GM21526 (cell line): ENCODE measurements at regions not wholly inside any gene's neighbourhood (a gene's known extent, or its start where the extent isn't known, plus 50 kb on each side); places are given as distances from the start of the nearest gene placed in this dataset.
"Not testable (repeated sequence)": the region's sequence is repeated elsewhere in the genome, so short reads cannot be mapped to it uniquely, and the experiment has no call there.

Experiments used
- ATAC-seq: cut with Tn5 transposase; IDR thresholded peaks from one replicate; pipeline ENCODE4 v1.9.1; 2021; ENCODE audit warnings: moderate library complexity; ENCODE audit not compliant: unreplicated experiment, low FRiP score

DNA sequence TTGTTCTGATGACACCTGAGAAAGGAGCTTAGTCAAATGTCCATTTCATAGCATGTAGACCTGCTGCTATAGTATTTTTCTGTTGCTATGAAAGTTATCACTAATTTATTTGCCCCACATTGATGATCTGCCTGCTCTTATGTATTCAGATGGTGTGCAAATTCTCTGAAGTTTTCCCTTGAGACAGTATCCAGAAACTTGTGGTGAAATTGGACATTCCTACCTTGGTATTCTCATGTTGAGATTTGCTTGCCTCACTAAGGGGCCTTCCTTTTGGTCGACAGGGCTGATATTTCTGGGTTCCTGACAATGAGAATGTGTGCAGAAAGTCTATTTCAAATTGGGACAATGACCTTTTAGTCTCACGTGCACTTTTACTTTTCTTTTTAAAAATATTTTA is 253.2 kb upstream of the FZD8 start:
- no peak for ATAC-seq

DNA sequence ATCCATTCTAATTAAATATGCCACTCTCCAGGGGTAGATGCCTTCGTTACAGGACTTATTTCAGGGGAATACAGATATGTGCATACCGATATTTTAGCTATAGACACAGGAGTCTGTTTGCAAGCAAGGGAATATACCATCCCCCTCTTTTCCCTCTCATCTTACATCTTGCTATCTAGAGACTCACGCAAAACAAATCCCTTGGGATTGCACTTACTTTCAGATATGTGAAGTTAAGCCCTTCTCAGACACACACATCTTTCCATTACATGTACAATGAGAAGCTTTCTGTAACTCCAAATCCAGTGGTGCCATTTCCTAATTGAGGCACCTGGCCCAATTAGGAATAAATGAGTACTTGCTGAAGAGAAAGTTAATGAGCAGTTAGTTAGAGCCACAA is 250.4 kb upstream of the FZD8 start:
- ATAC-seq: no peak

DNA sequence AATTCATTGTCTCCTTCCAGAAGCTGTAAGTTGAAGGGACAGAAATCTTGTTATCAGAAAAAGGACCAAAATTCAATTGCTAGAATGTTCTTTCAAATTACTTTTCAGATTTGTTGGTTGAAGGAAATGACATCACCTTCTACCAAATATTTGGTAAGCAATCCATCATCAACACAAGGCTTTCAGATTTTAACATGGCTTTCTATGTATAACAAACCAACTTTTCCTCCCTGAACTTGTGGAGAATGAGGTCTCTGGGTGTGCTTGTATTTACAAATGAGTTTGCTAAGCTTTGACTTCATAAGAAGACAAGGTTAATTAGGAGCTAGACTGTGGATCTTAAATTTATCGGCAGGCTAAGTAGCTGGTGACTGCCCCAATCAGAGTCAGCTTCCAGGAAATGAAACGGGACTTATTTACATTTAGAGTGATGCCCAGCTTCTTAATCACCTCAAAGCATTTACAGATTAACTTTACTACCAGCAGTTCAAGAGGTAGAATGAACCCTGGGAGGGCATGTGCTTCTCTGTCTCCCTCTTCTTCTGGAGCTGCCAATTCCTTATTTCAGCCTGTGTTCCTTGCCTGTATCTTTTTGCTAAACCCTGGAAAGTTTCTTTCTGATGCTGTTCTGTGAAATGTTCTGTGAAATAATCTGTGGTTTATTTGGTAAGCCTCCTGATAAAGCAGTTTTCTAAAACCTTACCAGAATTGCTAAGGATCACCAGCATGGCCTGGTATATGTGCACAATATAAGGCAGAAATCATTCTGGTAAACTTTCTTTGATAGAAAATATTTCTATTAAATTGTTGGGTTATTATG is 248.8 kb upstream of the FZD8 start:
- no peak for ATAC-seq

DNA sequence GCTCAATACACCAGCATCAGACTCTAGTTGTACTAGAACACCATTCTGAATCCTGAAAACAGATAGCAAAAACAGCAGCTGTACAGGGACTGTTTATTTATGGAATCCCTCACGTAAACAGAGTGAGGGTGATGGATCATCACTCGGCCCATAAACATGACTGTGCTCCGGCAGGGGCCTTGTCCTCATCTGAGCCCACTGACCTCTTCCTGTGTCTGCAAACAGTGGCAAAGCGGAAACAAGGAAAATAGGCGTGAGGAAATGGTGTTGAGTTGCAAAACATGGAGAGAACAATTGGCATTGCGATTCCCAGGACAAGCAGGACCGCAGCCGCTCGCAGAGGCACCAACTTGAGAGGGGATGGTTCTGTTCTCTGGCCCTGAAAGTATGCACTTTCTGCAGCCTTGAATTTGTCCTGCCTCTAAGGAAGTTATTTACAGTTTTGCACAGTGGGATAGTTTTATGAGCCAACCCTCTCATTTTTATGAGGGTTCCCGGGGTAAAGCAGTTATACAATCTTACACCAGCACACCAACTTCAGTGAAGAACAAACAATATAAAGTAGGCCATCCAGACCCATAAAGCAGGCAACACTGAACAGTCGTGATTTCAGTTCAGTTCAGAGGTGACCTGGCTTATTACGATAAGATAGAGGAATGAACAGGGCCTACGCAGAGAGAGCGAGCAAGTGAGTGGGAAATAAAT is 248.0 kb upstream of the FZD8 start:
- no peak for ATAC-seq

DNA sequence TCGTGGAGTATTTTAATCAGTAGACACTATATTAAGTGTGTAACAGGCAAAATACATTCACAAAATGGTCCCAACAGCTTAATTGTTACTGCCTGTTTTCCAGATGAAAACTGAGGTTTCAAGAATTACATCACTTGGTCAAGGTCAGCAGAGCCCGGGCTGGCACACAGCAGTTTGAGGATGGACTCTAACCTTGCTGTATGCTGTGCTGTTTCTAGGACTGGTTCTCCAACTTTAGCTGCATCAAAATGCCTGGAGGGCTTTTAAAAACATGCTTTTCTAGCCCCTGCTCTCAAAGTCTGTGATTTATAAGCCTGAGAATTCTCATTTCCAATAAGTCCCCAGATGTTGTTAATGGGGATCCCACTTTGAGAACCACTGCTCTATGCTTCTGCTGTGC is 247.1 kb upstream of the FZD8 start:
- no peak for ATAC-seq

DNA sequence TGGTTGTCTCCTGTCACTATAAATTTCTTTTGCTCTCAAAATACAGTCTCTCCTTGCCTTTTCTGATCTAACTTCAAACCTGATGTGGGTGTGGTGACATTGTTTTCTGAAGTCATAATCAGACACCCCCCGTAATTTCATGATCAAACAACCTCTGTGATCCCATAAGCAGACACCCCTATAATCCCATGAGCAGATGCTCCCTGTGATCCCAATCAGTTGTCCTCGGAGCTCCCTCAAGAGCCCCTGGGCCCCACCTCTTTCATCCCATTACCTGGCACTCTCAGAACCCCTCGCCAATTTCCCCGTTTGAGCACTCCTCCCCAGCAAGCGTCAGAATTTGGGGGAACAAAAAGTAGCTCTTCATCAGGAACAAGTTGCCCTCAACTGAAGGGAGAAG is 246.3 kb upstream of the FZD8 start:
- no peak for ATAC-seq

DNA sequence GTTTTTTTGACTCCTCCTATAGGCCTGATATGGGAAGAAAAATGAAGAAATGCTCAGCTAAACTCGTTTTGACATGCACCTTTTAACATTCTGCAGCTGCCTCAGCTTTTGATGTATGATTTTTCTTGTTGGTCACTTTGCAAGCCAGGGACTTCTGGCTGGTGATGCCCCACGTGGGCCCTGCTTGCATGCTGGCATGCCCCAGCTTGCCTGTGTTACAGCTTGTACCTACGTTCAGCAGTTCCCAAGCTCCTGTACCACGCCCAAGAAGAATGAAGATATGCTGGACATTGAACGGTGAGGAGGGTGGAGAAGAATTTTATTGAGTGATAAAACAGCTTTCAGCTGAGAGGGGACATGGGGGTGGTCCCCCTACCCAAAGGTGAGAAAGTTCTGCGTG is 245.6 kb upstream of the FZD8 start:
- no peak for ATAC-seq

DNA sequence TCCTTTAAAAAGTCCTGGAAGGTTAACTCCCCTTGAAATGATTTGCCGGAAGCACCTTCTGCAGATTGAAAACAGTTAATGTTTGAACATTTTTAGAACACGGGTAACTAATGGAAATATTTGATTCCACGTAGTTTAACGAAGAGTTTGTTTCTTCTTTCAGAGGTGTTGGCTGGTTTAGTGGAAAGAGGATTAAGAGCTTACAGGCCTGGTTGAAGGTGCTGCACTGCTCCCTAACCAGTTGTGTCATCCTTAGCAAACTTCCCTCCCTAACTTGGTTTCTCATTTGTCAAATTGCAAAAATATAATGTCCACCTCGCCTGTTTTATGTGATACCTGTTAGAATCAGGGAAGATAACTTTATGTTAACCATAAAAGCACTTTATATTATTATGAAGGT is 243.0 kb upstream of the FZD8 start:
- ATAC-seq: no peak

DNA sequence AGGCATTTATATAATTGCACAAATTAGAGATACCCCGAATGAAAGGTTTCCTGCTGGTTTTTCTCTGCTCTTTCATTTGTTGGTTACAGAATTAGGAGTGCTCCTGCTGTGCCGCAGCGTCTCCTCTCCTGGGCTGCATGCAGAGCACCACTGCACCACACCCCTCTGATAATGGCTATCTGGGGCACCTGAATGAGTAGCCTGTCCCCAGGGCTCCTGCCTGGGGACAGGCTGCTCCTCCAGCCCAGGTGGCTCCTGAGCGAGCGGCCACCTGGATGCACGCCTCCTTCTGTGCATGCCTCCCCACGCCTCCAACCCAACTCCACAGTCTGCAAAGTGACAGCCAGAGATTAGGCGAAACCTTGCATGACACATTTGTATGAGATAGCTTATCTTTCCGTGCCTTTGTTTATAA is 242.6 kb upstream of the FZD8 start:
- ATAC-seq: no peak

DNA sequence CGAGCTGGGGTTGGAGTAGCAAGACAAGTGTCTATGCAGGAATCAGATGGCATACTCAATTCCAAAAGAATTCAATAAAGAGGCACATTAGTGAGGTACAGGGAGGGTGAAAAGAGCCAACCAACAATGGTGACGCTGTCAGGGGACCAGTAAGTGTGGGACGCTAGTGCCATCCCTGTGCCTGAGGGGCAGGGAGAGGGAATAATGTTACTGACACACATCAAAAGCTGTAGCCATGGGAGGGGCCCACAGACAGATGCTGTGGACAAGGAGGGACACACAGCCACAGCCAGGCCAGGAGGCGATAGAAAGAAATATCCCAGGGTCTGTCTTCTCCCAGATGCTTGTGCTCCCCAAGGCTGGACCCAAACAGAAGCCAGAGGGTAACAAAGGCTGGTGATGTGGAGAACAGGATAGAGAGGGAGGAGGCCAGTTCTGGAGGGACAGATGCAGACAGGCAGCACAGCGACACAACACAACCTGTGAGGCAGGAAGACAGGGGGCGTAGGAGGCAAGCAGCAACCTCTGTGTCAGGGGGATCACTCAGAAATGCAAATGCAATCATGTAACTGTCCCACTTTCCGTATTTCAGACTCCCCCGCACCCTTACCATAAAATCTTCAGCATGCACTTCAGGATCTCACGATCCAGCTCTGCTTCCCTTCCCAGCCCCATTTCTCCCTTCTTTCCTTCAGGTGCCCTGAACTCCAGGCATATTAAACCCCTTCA is 240.5 kb upstream of the FZD8 start:
- no peak for ATAC-seq

DNA sequence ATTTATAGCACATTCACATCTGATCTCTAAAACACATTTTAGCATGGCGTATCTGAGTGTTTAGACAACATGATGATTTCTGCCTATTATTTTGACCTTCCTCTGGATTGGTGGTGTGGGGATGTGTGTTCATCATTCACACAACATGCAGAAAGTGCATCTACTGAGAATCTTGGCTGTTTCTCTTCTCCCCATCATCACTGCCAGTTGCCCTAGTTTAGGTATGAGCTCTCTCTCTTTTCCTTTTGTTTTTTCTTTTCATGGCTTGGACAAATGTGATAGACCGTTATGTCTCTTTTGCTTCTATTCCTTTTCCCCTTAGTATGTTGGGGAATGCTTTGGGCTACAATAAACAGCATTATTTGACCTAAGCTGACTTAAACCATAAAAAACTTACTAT is 239.2 kb upstream of the FZD8 start:
- no peak for ATAC-seq

DNA sequence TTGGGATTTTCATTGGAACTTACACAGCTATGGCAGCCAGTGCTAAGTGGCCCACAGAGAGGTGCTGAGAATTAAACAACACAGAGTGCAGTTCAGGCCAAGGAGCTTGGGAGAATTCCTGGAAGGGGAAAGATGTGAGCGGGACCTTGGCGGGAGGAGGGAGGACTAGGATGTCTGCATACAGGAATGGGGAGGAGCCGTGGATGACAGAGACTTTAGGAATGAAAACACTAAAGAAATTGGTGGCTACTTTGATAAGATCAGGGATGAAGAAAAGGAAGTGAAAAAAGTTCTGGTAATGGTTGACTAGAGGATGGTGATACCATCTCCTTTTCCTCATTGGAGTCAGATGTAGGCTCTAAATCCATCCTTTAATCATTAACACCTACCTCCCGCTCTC is 234.2 kb upstream of the FZD8 start:
- ATAC-seq: no peak

DNA sequence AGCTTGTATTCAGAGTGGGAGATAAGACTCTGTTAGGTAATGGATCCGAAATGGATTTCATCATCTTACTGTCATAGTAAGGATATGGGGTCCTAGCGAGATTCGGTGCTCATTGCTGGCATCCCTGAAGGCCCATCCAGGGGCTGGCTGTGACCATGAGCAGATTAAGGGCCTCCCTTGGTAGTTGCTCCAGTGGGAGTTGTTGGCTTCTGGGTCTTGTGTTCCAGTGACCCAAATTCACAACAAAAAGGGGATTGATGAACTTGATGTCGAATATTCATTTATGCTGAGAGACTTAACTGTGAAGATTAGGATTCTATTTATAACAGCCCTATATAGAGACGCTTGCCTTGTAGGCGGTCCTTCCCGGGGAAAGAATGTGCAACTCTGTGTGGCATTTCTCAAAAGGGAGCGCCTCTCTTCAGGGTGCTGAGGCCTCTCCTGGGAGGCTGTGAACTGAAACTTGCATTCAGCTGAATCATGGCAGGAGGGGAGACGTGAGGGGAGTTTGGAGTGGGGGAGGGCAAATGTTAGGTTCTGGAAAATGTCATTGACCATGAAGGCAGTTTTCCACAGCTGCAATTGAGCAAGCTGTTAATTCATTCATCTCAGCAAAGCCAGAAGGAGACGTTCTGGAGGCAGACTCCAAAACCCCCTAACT is 233.1 kb upstream of the FZD8 start:
- no peak for ATAC-seq

DNA sequence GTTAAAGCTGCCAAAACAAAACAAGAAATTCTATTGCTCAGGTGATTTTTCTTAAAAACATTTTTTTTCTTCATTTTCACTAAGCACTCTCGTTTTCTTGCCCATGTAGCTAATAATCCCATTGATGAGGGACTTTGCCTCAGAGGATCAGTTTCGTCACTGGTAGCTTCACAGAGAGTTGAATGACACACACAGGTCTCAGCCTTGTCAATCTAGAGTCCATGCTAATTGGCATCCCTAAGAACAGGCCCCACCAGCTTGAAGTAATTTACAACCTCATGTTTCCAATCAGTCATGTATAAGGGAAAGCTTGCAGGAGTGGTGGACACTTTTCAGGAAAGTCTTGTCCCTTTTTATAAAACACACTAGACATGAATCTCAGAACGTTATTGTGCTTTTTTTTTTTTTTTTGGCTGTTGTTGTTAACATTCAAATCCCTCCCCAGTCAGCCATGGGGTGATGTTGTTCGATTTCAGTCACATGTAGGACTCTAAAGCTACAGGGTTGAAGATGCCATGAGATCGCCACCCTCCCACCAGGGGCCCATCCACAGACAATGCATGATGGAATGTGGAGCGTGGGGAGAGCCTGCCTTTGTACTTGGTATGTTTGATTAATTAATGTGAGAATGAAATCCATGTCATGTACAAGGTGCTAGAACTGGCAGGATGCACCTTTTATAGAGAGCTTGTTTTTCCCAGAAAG is 232.4 kb upstream of the FZD8 start:
- no peak for ATAC-seq

DNA sequence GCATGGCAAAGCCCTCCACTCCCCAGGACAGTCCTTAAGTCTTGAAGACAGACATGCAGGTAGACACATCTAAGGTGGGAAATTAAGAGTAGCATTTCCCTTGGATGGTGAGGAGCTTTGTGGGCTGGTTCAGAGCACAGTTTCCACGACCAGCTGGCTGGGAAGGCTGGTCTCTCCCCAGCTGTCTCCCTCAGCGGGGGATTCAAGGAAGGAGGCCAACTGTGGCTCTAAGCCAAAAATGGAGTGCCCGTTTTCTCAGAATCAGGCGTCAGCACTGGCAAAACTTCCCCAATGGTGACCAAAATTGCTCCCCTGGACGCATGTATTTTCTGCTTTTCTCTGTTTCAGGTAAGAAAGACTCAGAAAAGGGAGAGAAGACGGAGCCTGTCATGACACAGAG is 230.6 kb upstream of the FZD8 start:
- no peak for ATAC-seq

DNA sequence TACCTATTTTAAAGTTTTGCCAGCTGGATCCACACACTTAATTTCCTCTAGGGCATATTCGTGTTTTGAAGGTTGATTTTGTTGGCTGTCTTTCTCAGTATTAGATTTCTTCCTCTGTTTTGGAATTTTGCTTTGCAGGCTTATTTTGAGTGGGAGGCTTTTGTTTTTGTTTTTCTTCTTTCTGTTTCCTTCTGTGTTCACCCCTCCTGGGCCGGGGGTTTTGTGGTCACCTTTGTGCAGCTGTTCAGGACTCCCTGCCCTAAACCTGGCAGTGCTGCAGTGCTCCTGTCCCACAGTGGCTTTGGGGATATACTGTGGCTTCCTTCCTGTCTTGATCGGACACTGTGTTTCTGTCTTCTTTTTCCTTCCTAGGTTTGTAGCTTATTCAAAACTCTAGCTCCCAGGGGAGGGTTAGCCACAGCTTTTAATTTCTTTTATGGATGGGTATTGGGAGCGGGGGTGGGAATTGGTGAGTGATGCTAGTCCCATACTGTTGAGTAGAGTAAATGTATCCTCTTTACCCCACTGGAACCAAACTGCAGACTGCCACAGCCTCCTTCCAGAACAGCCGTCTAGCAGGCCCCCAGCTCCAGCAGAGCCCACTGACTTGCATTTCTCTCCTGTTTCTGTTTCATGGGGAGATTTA is 228.7 kb upstream of the FZD8 start:
- ATAC-seq: no peak

DNA sequence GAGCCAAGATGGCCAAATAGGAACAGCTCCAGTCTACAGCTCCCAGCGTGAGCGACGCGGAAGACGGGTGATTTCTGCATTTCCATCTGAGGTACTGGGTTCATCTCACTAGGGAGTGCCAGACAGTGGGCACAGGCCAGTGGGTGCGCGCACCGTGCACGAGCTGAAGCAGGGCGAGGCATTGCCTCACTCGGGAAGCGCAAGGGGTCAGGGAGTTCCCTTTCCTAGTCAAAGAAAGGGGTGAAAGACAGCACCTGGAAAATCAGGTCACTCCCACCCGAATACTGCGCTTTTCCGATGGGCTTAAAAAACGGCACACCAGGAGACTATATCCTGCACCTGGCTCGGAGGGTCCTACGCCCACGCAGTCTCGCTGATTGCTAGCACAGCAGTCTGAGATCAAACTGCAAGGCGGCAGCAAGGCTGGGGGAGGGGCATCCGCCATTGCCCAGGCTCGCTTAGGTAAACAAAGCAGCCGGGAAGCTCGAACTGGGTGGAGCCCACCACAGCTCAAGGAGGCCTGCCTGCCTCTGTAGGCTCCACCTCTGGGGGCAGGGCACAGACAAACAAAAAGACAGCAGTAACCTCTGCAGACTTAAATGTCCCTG is 216.7 kb upstream of the FZD8 start:
- ATAC-seq: not testable (repeated sequence)

DNA sequence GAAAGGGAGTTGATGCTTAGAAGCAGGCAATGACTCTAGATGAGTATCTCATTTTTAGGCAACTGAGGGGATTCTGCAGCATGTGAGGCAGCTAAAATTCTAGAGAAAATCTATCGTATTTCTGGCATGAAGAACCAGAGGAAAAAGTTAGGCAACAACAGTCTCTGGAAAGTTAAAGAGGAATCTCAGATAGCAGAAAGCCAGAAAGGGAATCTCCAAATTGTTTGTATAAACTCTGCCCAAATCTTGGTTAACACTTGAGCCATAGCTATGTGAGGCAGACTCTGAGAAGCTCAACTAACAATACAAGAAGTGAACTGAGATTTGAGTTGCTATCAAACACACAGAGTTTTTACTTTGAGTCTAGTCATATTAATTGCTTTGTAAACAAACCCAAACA is 215.8 kb upstream of the FZD8 start:
- no peak for ATAC-seq

DNA sequence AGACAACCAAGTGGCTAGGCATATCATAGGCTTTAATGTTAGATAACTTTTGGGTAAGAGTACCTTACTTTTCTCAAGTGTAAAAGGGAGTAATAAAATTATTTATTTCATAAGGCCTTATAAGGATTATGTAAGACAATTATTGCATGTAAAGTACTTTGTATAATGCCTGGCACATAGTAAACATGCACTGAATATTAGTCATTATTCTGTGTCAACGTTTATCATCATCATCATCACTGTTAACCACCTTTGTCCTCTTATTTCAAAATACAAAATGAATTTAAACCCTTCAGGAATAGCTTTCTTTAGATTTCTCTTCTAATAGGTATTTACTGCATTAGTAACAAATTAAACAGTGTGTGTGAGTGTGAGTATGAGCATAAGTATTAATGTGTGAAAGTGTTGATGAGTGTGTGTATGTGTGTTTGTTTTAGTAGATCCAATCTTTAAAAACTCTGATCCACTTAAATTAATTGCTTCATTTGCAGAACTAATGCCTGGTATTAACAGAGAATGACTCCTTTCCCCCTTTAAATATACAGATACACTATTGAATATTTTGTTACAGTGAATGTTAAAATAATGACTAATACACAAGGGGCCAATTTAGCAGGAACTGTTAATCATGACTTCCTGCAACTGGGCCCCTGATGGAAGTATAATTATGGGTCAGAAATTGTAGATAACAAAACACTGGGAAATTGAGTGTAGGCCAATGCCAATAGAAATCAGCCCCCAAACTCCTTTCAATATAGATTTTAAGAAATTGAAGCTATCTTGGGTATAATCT is 213.3 kb upstream of the FZD8 start:
- ATAC-seq: no peak
